ENCODE measurements at regions not wholly inside any gene's neighbourhood (a gene's known extent, or its start where the extent isn't known, plus 50 kb on each side); places are given as distances from the start of the nearest gene placed in this dataset.

GRCh38 chr4:4625488-4625887, 83.6 kb upstream of the STX18 start:
- no peak for DNase-seq

GRCh38 chr4:4624276-4624897, 82.5 kb upstream of the STX18 start:
- DNase-seq, result no peak

- DNase-seq, result no peak
Observed at GRCh38 chr4:4619821-4620220, 78.0 kb upstream of the STX18 start.

GRCh38 chr4:4618847-4619246, 77.0 kb upstream of the STX18 start:
- no peak for DNase-seq

GRCh38 chr4:4614925-4615678, 73.3 kb upstream of the STX18 start:
- DNase-seq, result no peak

GRCh38 chr4:4613641-4614286, 71.9 kb upstream of the STX18 start:
- DNase-seq, result no peak

GRCh38 chr4:4613126-4613465, 71.2 kb upstream of the STX18 start:
- DNase-seq, result no peak

- no peak for DNase-seq
Observed at GRCh38 chr4:4610672-4611071, 68.8 kb upstream of the STX18 start.

- no peak for DNase-seq
Observed at GRCh38 chr4:4609622-4610334, 67.9 kb upstream of the STX18 start.

- DNase-seq, result no peak
Observed at GRCh38 chr4:4608214-4608537, 66.3 kb upstream of the STX18 start.

GRCh38 chr4:4607336-4608213, 65.7 kb upstream of the STX18 start:
- no peak for DNase-seq

GRCh38 chr4:4606321-4606720, 64.5 kb upstream of the STX18 start:
- no peak for DNase-seq

- no peak for DNase-seq
Observed at GRCh38 chr4:4605849-4606248, 64.0 kb upstream of the STX18 start.

GRCh38 chr4:4603592-4603991, 61.7 kb upstream of the STX18 start:
- no peak for DNase-seq

GRCh38 chr4:4603067-4603466, 61.2 kb upstream of the STX18 start:
- no peak for DNase-seq

GRCh38 chr4:4602468-4602867, 60.6 kb upstream of the STX18 start:
- DNase-seq, result no peak

- DNase-seq, result no peak
Observed at GRCh38 chr4:4601803-4602369, 60.0 kb upstream of the STX18 start.

GRCh38 chr4:4599481-4600275, 57.8 kb upstream of the STX18 start:
- DNase-seq, result peak; percentile 43

GRCh38 chr4:4598851-4599411, 57.1 kb upstream of the STX18 start:
- no peak for DNase-seq

GRCh38 chr4:4596720-4597119, 54.9 kb upstream of the STX18 start:
- no peak for DNase-seq

GRCh38 chr4:4595252-4595651, 53.4 kb upstream of the STX18 start:
- no peak for DNase-seq
